M059J (cell line): ENCODE measurements at regions not wholly inside any gene's neighbourhood (a gene's known extent, or its start where the extent isn't known, plus 50 kb on each side); places are given as distances from the start of the nearest gene placed in this dataset.
A peak's percentile ranks its signal among the peaks of the same experiment; 100 is the strongest.
"Not testable (repeated sequence)": the region's sequence is repeated elsewhere in the genome, so short reads cannot be mapped to it uniquely, and the experiment has no call there.

Source experiments
- DNase-seq: peaks from one replicate; pipeline ENCODE4 v3.0.0-alpha.2; 2012; ENCODE audit warnings: low read depth

GRCh38 chr6:28623242-28623641, 97.6 kb downstream of the GPX5 start:
- not testable (repeated sequence) for DNase-seq

- DNase-seq: not testable (repeated sequence)
Observed at GRCh38 chr6:28626386-28626785, 100.7 kb downstream of the GPX5 start.

- no peak for DNase-seq
Observed at GRCh38 chr6:28632326-28632851, 106.7 kb downstream of the GPX5 start.

GRCh38 chr6:28633445-28634215, 107.9 kb downstream of the GPX5 start:
- DNase-seq: no peak

- DNase-seq: no peak
Observed at GRCh38 chr6:28634411-28634760, 108.7 kb downstream of the GPX5 start.

GRCh38 chr6:28634761-28635546, 109.3 kb downstream of the GPX5 start:
- DNase-seq: peak; percentile 48

- DNase-seq: no peak
Observed at GRCh38 chr6:28635547-28636158, 110.0 kb downstream of the GPX5 start.

- DNase-seq: no peak
Observed at GRCh38 chr6:28638787-28639430, 113.2 kb downstream of the GPX5 start.

- not testable (repeated sequence) for DNase-seq
Observed at GRCh38 chr6:28639445-28640290, 114.0 kb downstream of the GPX5 start.

- peak; percentile 90 for DNase-seq
Observed at GRCh38 chr6:28643017-28643740, 117.5 kb downstream of the GPX5 start.

GRCh38 chr6:28646650-28647049, 121.0 kb downstream of the GPX5 start:
- no peak for DNase-seq

- peak; percentile 85 for DNase-seq
Observed at GRCh38 chr6:28648035-28648877, 122.6 kb downstream of the GPX5 start.

- DNase-seq: peak; percentile 14
Observed at GRCh38 chr6:28648878-28649375, 123.2 kb downstream of the GPX5 start.

GRCh38 chr6:28651161-28651560, 125.5 kb downstream of the GPX5 start:
- peak; percentile 58 for DNase-seq

GRCh38 chr6:28653876-28654275, 128.2 kb downstream of the GPX5 start:
- DNase-seq: peak; percentile 58

GRCh38 chr6:28655164-28655563, 129.5 kb downstream of the GPX5 start:
- DNase-seq: no peak

- DNase-seq: no peak
Observed at GRCh38 chr6:28656715-28657114, 131.0 kb downstream of the GPX5 start.

- peak; percentile 20 for DNase-seq
Observed at GRCh38 chr6:28657381-28657768, 131.7 kb downstream of the GPX5 start.

GRCh38 chr6:28657769-28658465, 132.2 kb downstream of the GPX5 start:
- peak; percentile 70 for DNase-seq
